Loucy (cell line): ENCODE measurements at regions not wholly inside any gene's neighbourhood (a gene's known extent, or its start where the extent isn't known, plus 50 kb on each side); places are given as distances from the start of the nearest gene placed in this dataset.

Source experiments
- H2AFZ ChIP-seq: fragments of 200-600 bp; sonication (generic); 2 replicates; pipeline ENCODE4 v1.6.0; 2016; ENCODE audit warnings: antibody characterized with exemption, mild to moderate bottlenecking, low read length, moderate library complexity
- H3F3A ChIP-seq: fragments of 200-600 bp; 2 replicates; pipeline ENCODE4 v1.6.0; 2016; ENCODE audit warnings: antibody characterized with exemption, low read depth, mild to moderate bottlenecking
- H3K27me3 ChIP-seq: fragments of 200-600 bp; sonication (generic); 2 replicates; pipeline ENCODE4 v1.6.1; 2014; ENCODE audit warnings: low read length, mild to moderate bottlenecking; ENCODE audit not compliant: insufficient read depth, poor library complexity, severe bottlenecking
- H3K36me3 ChIP-seq: fragments of 200-600 bp; sonication (generic); 2 replicates; pipeline ENCODE4 v1.6.1; 2016; ENCODE audit warnings: low read length; ENCODE audit not compliant: insufficient read depth
- H3K4me1 ChIP-seq: fragments of 200-600 bp; sonication (generic); 2 replicates; pipeline ENCODE4 v1.5.1; 2014; ENCODE audit warnings: low read length, mild to moderate bottlenecking; ENCODE audit not compliant: insufficient read depth, poor library complexity, severe bottlenecking
- H3K4me2 ChIP-seq: fragments of 200-600 bp; sonication (generic); 2 replicates; pipeline ENCODE4 v1.6.0; 2014; ENCODE audit warnings: antibody characterized with exemption, low read length, low read depth, mild to moderate bottlenecking; ENCODE audit not compliant: poor library complexity, severe bottlenecking
- H3K4me3 ChIP-seq: fragments of 200-600 bp; sonication (generic); 2 replicates; pipeline ENCODE4 v1.5.1; 2014; ENCODE audit warnings: low read length, mild to moderate bottlenecking, mixed read lengths; ENCODE audit not compliant: poor library complexity, severe bottlenecking
- H3K79me2 ChIP-seq: fragments of 200-600 bp; sonication (generic); 2 replicates; pipeline ENCODE4 v1.6.1; 2014; ENCODE audit warnings: low read length; ENCODE audit not compliant: insufficient read depth
- H3K9ac ChIP-seq: fragments of 200-600 bp; sonication (generic); 2 replicates; pipeline ENCODE4 v1.6.0; 2014; ENCODE audit warnings: mild to moderate bottlenecking, low read depth, low read length, moderate library complexity; ENCODE audit not compliant: poor library complexity, severe bottlenecking
- H3K9me2 ChIP-seq: fragments of 200-600 bp; sonication (generic); replicated peaks from 2 replicates; pipeline ENCODE4 v1.6.1; 2016; ENCODE audit warnings: low read depth, low read length, mixed read lengths
- H3K9me3 ChIP-seq: fragments of 200-600 bp; sonication (generic); 2 replicates; pipeline ENCODE4 v1.6.1; 2014; ENCODE audit warnings: mild to moderate bottlenecking, antibody characterized with exemption, low read length, low read depth; ENCODE audit not compliant: insufficient read depth
- H4K20me1 ChIP-seq: fragments of 200-600 bp; sonication (generic); 2 replicates; pipeline ENCODE4 v1.6.0; 2014; ENCODE audit warnings: antibody characterized with exemption, low read length, mild to moderate bottlenecking; ENCODE audit not compliant: insufficient read depth, poor library complexity, severe bottlenecking
- EZH2phosphoT487 ChIP-seq: fragments of 200-600 bp; IDR thresholded peaks from 2 replicates; pipeline ENCODE4 v1.6.1; 2018; ENCODE audit warnings: antibody characterized with exemption, mild to moderate bottlenecking, moderate library complexity, borderline replicate concordance
- TF ChIP-seq, protein P1 (sequence below): fragments of 200-600 bp; sonication (generic); conservative IDR thresholded peaks from 2 replicates; pipeline ENCODE4 v1.5.1; 2014; ENCODE audit warnings: mild to moderate bottlenecking, antibody characterized with exemption, low read length

DNA sequence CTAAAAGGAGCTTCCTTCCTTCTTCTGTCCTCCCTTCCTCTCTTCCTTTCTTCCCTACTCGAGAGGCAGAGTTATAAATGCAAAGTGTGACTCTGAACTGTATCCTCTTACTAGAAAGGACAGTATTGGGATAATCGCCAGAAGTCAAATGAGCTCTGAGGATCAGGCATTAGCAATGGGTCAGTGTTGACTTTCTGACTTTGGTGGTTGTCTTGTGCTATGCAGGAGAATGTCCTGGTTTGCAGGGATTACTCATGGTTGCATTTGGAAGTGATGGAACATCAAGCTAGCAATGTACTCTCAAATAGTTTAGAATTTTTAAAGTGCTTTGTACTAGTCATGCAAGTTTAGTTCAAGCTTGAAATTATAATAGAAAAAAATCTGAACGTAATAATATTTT, 115.6 kb downstream of the TXNL1 start:
- no peaks in the 10 kb centered on the region for H3F3A ChIP-seq
- no peaks in the 10 kb centered on the region for H3K9me2 ChIP-seq
- H3K36me3 ChIP-seq = no peaks in the 10 kb centered on the region
- H3K9ac ChIP-seq = no peak overlapping the region
- 0 out of 2 replicates have a peak, but pooled peaks cover 4% of the 10 kb centered on the region for H3K9me3 ChIP-seq
- no peaks in the 10 kb centered on the region for H3K4me1 ChIP-seq
- no peak overlapping the region for H2AFZ ChIP-seq
- H3K27me3 ChIP-seq = no peaks in the 10 kb centered on the region
- TF ChIP-seq EZH2phosphoT487 = no peak
- TF ChIP-seq, protein P1, sequence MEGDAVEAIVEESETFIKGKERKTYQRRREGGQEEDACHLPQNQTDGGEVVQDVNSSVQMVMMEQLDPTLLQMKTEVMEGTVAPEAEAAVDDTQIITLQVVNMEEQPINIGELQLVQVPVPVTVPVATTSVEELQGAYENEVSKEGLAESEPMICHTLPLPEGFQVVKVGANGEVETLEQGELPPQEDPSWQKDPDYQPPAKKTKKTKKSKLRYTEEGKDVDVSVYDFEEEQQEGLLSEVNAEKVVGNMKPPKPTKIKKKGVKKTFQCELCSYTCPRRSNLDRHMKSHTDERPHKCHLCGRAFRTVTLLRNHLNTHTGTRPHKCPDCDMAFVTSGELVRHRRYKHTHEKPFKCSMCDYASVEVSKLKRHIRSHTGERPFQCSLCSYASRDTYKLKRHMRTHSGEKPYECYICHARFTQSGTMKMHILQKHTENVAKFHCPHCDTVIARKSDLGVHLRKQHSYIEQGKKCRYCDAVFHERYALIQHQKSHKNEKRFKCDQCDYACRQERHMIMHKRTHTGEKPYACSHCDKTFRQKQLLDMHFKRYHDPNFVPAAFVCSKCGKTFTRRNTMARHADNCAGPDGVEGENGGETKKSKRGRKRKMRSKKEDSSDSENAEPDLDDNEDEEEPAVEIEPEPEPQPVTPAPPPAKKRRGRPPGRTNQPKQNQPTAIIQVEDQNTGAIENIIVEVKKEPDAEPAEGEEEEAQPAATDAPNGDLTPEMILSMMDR = no peak
- no peak overlapping the region for H3K4me2 ChIP-seq
- H3K4me3 ChIP-seq = no peak overlapping the region
- H3K79me2 ChIP-seq = no peaks in the 10 kb centered on the region
- no peaks in the 10 kb centered on the region for H4K20me1 ChIP-seq

DNA sequence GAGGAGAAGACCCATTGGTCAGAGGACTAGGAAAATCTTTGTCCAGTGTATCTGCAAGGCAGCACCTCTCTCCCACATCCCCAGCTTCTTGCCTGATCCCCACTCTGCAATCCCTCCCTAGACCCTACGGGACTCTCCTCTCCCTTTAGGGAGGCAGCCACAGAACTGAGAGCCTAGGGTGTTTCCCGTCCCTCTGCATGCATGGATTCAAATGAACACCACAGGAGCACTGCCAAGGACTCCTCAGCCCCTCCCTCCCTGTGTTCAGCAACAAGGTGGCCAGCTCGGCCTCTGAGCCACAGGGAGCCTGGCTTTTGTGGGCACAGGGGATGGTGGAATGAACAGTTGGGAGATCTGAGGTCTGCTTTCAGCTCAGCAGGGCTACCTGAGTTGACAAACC, 117.1 kb downstream of the TXNL1 start:
- Histone ChIP-seq H3K27me3 (no peaks in the 10 kb centered on the region), H3K79me2 (no peaks in the 10 kb centered on the region), H3K36me3 (no peaks in the 10 kb centered on the region), H3K4me3 (no peak overlapping the region), H3K9ac (no peak overlapping the region), H4K20me1 (no peaks in the 10 kb centered on the region), H3K9me3 (0 out of 2 replicates have a peak, but pooled peaks cover 4% of the 10 kb centered on the region), H3K4me1 (no peaks in the 10 kb centered on the region), H3F3A (no peaks in the 10 kb centered on the region), H2AFZ (no peak overlapping the region), H3K4me2 (no peak overlapping the region), H3K9me2 (no peaks in the 10 kb centered on the region)
- TF ChIP-seq, protein P1 = no peak
- no peak for TF ChIP-seq EZH2phosphoT487

DNA sequence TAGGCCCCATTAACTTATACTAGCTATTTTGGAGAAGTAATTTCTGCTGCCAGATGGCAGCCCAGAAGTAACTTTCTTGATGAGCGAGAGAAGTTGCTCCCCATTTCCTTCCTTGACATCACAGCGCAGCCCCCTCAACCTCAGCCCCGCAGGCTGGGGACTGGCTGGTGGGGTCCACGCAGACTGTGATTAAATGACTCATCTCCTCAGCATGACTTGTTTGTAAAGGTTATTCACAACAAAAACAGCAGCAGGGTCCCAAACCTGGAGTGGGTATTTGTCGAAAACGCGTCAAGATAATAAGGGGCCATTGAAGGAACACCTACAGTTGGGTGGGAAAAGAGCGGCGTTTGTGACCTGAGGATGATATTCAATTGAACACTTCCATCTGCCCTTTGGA, 120.6 kb downstream of the TXNL1 start:
- Histone ChIP-seq H3K9me2 (no peaks in the 10 kb centered on the region), H4K20me1 (no peaks in the 10 kb centered on the region), H3K9me3 (no peaks in the 10 kb centered on the region), H3K36me3 (no peaks in the 10 kb centered on the region), H3K4me1 (no peaks in the 10 kb centered on the region), H3K79me2 (no peaks in the 10 kb centered on the region), H3K9ac (no peak overlapping the region), H3K27me3 (no peaks in the 10 kb centered on the region), H3K4me3 (no peak overlapping the region), H2AFZ (no peak overlapping the region), H3F3A (no peaks in the 10 kb centered on the region), H3K4me2 (no peak overlapping the region)
- TF ChIP-seq EZH2phosphoT487 = no peak
- TF ChIP-seq, protein P1 = no peak
